NB4 (cell line): ENCODE measurements at regions not wholly inside any gene's neighbourhood (a gene's known extent, or its start where the extent isn't known, plus 50 kb on each side); places are given as distances from the start of the nearest gene placed in this dataset.

Experiments
- CTCF ChIP-seq: IDR thresholded peaks from one replicate; pipeline ENCODE4 v1.5.1; 2012; ENCODE audit warnings: low read depth, low read length
- MAX ChIP-seq: IDR thresholded peaks from 2 replicates; pipeline ENCODE4 v1.6.1; 2011; ENCODE audit warnings: low read depth, low read length
- MYC ChIP-seq: IDR thresholded peaks from 2 replicates; pipeline ENCODE4 v1.6.1; 2011; ENCODE audit warnings: low read depth, low read length
- POLR2A ChIP-seq: IDR thresholded peaks from 2 replicates; pipeline ENCODE4 v1.6.1; 2011; ENCODE audit warnings: mild to moderate bottlenecking; ENCODE audit not compliant: insufficient read length; ENCODE audit errors: extremely low read depth

GRCh38 chr4:20075248-20075871, 176.3 kb upstream of the SLIT2 start:
- TF ChIP-seq CTCF (no peak), MAX (no peak), MYC (no peak), POLR2A (no peak)
